Endothelial cell of umbilical vein (primary cell): ENCODE measurements at regions not wholly inside any gene's neighbourhood (a gene's known extent, or its start where the extent isn't known, plus 50 kb on each side); places are given as distances from the start of the nearest gene placed in this dataset.

Experiments used
- BruUV-seq: library from RNA; stranded (reverse); fragments of 400-500 nt; replicated peaks from 2 replicates; lab custom pipeline; 2021; lab: Mats Ljungman, UMichigan
- CTCF ChIA-PET: fragments of 300-600, 350-600 bp; sonication (Branson Sonifier 250); formaldehyde crosslinking; loops from one replicate; lab custom pipeline; 2021; ENCODE audit warnings: antibody characterized with exemption, inconsistent platforms; lab: Charles Lee
- POLR2A ChIA-PET: fragments of 300-600, 350-600 bp; sonication (Branson Sonifier 250); formaldehyde crosslinking; loops from one replicate; lab custom pipeline; 2021; ENCODE audit warnings: antibody characterized with exemption, inconsistent platforms; lab: Charles Lee
- DNase-seq: peaks from one replicate; pipeline ENCODE4 v3.0.0-alpha.2; 2011; ENCODE audit warnings: low read depth, low spot score
- FAIRE-seq: peaks from 2 replicates; lab custom pipeline; 2011; peaks lifted over from hg19 to GRCh38; lab: Jason Lieb, UNC
- H2AFZ ChIP-seq: 2 replicates; pipeline ENCODE4 v1.6.0; 2012; ENCODE audit warnings: low read depth, low read length, control low read depth, inconsistent platforms
- H3K27ac ChIP-seq: 2 replicates; pipeline ENCODE4 v1.5.1; 2011; ENCODE audit warnings: low read depth, mild to moderate bottlenecking, control low read depth, low read length, moderate library complexity; ENCODE audit not compliant: insufficient read depth
- H3K27me3 ChIP-seq, 2 experiments: 2 replicates each; pipeline versions ENCODE4 v1.6.0 to v1.6.1; 2011; ENCODE audit warnings: low read length in 2 of 2, mixed read lengths in 1 of 2; ENCODE audit not compliant: control insufficient read depth in 2 of 2, insufficient read depth in 2 of 2
- H3K36me3 ChIP-seq, 2 experiments: 2 replicates in 1 of 2; 3 replicates in 1 of 2; pipeline ENCODE4 v1.5.1; 2011; ENCODE audit warnings: low read length in 2 of 2, mild to moderate bottlenecking in 1 of 2, moderate library complexity in 1 of 2; ENCODE audit not compliant: control insufficient read depth in 2 of 2, insufficient read depth in 2 of 2; ENCODE audit errors: extremely low read depth in 1 of 2
- H3K4me1 ChIP-seq: 3 replicates; pipeline ENCODE4 v1.5.1; 2011; ENCODE audit warnings: mild to moderate bottlenecking, low read length; ENCODE audit not compliant: control insufficient read depth, insufficient read depth; ENCODE audit errors: extremely low read depth
- H3K4me2 ChIP-seq: 2 replicates; pipeline ENCODE4 v1.6.1; 2011; ENCODE audit warnings: low read length, control low read depth, mixed read lengths; ENCODE audit not compliant: insufficient read depth
- H3K4me3 ChIP-seq, 3 experiments: fragments of 200-600 bp in 1 of 3; sonication (generic), shearing (Covaris generic) in 1 of 3; replicated peaks in 1 of 3; 2 replicates each; pipeline ENCODE4 v1.5.1; 2011 to 2016; ENCODE audit warnings: control low read depth in 3 of 3, low read length in 3 of 3, mild to moderate bottlenecking in 2 of 3, inconsistent platforms in 1 of 3, low read depth in 1 of 3, moderate library complexity in 1 of 3; ENCODE audit not compliant: insufficient read depth in 1 of 3
- H3K79me2 ChIP-seq: 2 replicates; pipeline ENCODE4 v1.6.0; 2012; ENCODE audit warnings: low read length, inconsistent platforms; ENCODE audit not compliant: control insufficient read depth, insufficient read depth
- H3K9ac ChIP-seq: replicated peaks from 2 replicates; pipeline ENCODE3; 2011; ENCODE audit warnings: low read length, control low read depth; ENCODE audit not compliant: insufficient read depth; ENCODE audit errors: extremely low read depth
- H3K9me1 ChIP-seq: replicated peaks from 3 replicates; pipeline ENCODE4 v1.6.0; 2011; ENCODE audit warnings: mild to moderate bottlenecking, low read length; ENCODE audit not compliant: control insufficient read depth, insufficient read depth; ENCODE audit errors: extremely low read depth
- H3K9me3 ChIP-seq: replicated peaks from 2 replicates; pipeline ENCODE4 v1.5.1; 2012; ENCODE audit warnings: low read length, inconsistent platforms; ENCODE audit not compliant: control insufficient read depth, insufficient read depth
- H4K20me1 ChIP-seq: replicated peaks from 2 replicates; pipeline ENCODE3; 2011; ENCODE audit warnings: mild to moderate bottlenecking, low read length; ENCODE audit not compliant: control insufficient read depth, insufficient read depth; ENCODE audit errors: extremely low read depth
- EZH2 ChIP-seq: IDR thresholded peaks from 2 replicates; pipeline ENCODE4 v1.6.1; 2012; ENCODE audit warnings: borderline replicate concordance, low read depth, mild to moderate bottlenecking, moderate library complexity, low read length, inconsistent platforms; ENCODE audit not compliant: severe bottlenecking
- FOS ChIP-seq: IDR thresholded peaks from 2 replicates; pipeline ENCODE4 v1.6.1; 2011; ENCODE audit warnings: mild to moderate bottlenecking, low read length, moderate library complexity, borderline replicate concordance; ENCODE audit not compliant: insufficient read depth
- GATA2 ChIP-seq: IDR thresholded peaks from 2 replicates; pipeline ENCODE4 v1.7.0; 2011; ENCODE audit warnings: low read depth, mild to moderate bottlenecking, moderate library complexity, mixed read lengths, low read length; ENCODE audit not compliant: insufficient read length, insufficient read depth
- JUN ChIP-seq: IDR thresholded peaks from 2 replicates; pipeline ENCODE4 v1.6.1; 2011; ENCODE audit warnings: borderline replicate concordance, low read depth; ENCODE audit not compliant: insufficient read length, insufficient read depth
- MAX ChIP-seq: IDR thresholded peaks from 2 replicates; pipeline ENCODE4 v1.6.1; 2011; ENCODE audit not compliant: insufficient read depth, insufficient read length
- MYC ChIP-seq: IDR thresholded peaks from one replicate; pipeline ENCODE4 v1.6.1; 2011; ENCODE audit warnings: mild to moderate bottlenecking, low read depth, low read length
- POLR2A ChIP-seq: IDR thresholded peaks from 2 replicates; pipeline ENCODE4 v1.6.1; 2012; ENCODE audit warnings: low read depth, mild to moderate bottlenecking, control low read depth, low read length
- POLR2AphosphoS5 ChIP-seq: IDR thresholded peaks from 2 replicates; pipeline ENCODE4 v1.6.1; 2012; ENCODE audit warnings: low read depth, mild to moderate bottlenecking, control low read depth, low read length, moderate library complexity; ENCODE audit not compliant: insufficient read depth
- dilution Hi-C: fragments of 300-500 bp; cut with MboI; formaldehyde crosslinking; loops from one replicate; pipeline ENCODE4 v1.15.0; 2019; ENCODE audit warnings: low sequenced_read_pairs; ENCODE audit not compliant: extremely low pct_ligation_motif_present
- intact Hi-C: fragments of 100-400 bp; cut with micrococcal nuclease; formaldehyde crosslinking; loops from one replicate; pipeline ENCODE4 v1.10.0; 2022
- TF ChIP-seq, protein P1 (sequence below), 2 donors: IDR thresholded peaks; 1 replicate in 1 of 2; 2 replicates in 1 of 2; pipeline ENCODE4 v1.5.1; 2011; ENCODE audit warnings: low read length in 2 of 2, mild to moderate bottlenecking in 2 of 2, moderate library complexity in 2 of 2, control low read depth in 1 of 2, inconsistent platforms in 1 of 2, low read depth in 1 of 2; ENCODE audit not compliant: insufficient read depth in 1 of 2; ENCODE audit errors: extremely low read depth in 1 of 2

DNA sequence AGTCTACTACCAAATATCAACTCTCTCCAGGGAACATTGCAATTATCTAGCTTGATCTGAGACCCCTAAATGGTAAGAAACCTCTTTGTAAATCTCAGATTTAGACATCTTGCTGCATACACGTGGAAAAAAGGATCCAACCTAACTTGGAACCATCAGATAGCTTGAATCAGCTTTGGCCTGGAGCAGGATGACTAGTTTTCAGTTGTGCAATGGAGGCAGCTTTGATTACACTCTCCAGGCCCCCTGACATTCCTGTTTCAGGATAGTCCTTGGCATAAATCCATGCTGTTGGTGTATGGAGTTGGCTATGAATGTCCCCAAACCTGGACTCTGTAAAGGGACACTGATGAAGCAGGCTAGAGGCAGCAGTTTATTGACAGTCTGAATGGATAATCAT, 1061.9 kb upstream of the TENM3 start:
- dilution Hi-C loops (no loop called here), intact Hi-C loops (no loop called here)
- Histone ChIP-seq H3K4me1 (no peaks in the 10 kb centered on the region), H4K20me1 (no peaks in the 10 kb centered on the region), H3K4me2 (no peak overlapping the region), H3K4me3 (no peak overlapping the region), H3K9me1 (no peaks in the 10 kb centered on the region), H3K27ac (no peak overlapping the region), H3K36me3 (no peaks in the 10 kb centered on the region), H3K27me3 (no peaks in the 10 kb centered on the region), H3K79me2 (no peaks in the 10 kb centered on the region), H2AFZ (no peak overlapping the region), H3K9ac (no peak overlapping the region), H3K9me3 (peaks cover 8% of the 10 kb centered on the region)
- FAIRE-seq: no peak
- TF ChIP-seq FOS: no peak
- TF ChIP-seq GATA2: no peak
- no peak for TF ChIP-seq MYC
- no peak for TF ChIP-seq POLR2AphosphoS5
- TF ChIP-seq, protein P1, sequence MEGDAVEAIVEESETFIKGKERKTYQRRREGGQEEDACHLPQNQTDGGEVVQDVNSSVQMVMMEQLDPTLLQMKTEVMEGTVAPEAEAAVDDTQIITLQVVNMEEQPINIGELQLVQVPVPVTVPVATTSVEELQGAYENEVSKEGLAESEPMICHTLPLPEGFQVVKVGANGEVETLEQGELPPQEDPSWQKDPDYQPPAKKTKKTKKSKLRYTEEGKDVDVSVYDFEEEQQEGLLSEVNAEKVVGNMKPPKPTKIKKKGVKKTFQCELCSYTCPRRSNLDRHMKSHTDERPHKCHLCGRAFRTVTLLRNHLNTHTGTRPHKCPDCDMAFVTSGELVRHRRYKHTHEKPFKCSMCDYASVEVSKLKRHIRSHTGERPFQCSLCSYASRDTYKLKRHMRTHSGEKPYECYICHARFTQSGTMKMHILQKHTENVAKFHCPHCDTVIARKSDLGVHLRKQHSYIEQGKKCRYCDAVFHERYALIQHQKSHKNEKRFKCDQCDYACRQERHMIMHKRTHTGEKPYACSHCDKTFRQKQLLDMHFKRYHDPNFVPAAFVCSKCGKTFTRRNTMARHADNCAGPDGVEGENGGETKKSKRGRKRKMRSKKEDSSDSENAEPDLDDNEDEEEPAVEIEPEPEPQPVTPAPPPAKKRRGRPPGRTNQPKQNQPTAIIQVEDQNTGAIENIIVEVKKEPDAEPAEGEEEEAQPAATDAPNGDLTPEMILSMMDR (IDR thresholded peaks at IDR 0.05; ENCODE audit: extremely low read depth in 1 of 2, insufficient read depth in 1 of 2, low read depth in 1 of 2, low read length in 2 of 2): no peak
- TF ChIP-seq JUN: no peak
- TF ChIP-seq EZH2: no peak
- no peak for TF ChIP-seq POLR2A
- no peak for TF ChIP-seq MAX
- no peak for DNase-seq
- no TSS peak for BruUV-seq
- ChIA-PET POLR2A (no interaction called here), CTCF (no interaction called here)
